ENCODE measurements at regions not wholly inside any gene's neighbourhood (a gene's known extent, or its start where the extent isn't known, plus 50 kb on each side); places are given as distances from the start of the nearest gene placed in this dataset.

DNA sequence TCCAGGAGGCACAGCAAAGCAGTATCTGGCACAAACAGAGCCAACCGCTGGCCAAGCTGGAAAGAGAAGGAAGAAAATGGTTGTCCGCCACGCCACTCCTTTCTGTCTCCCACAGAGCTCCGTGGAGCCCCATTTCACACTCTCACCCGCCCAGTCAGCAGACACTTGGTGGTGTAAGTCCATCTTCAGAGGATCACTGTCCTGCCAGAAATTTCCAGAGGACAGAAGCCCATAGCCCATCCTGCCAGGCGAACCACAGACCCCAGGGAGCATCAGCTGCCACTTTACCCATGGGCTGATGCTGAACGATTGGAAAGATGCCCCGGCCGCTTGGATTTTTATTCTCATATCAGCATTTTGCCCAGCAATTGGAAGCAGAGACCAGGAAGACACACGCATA is 144.7 kb upstream of the LYZL2 start (continued):
- no peak for TF ChIP-seq ZSCAN31 (CRISPR knock-in tag; IDR thresholded peaks at IDR 0.05; ENCODE audit: low read depth)
- no peak for TF ChIP-seq ZNF557 (CRISPR knock-in tag; IDR thresholded peaks at IDR 0.05)
- no peak for TF ChIP-seq TSC22D2 (CRISPR knock-in tag; IDR thresholded peaks at IDR 0.05; ENCODE audit: borderline replicate concordance)
- no peak for TF ChIP-seq ZNF496 (CRISPR knock-in tag; IDR thresholded peaks at IDR 0.05; ENCODE audit: insufficient replicate concordance)
- TF ChIP-seq, protein P1, sequence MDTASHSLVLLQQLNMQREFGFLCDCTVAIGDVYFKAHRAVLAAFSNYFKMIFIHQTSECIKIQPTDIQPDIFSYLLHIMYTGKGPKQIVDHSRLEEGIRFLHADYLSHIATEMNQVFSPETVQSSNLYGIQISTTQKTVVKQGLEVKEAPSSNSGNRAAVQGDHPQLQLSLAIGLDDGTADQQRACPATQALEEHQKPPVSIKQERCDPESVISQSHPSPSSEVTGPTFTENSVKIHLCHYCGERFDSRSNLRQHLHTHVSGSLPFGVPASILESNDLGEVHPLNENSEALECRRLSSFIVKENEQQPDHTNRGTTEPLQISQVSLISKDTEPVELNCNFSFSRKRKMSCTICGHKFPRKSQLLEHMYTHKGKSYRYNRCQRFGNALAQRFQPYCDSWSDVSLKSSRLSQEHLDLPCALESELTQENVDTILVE (CRISPR knock-in tag; IDR thresholded peaks at IDR 0.05): no peak
- no peak for TF ChIP-seq ZNF234 (CRISPR knock-in tag; conservative IDR thresholded peaks at IDR 0.05)
- no peak for TF ChIP-seq TAF15 (IDR thresholded peaks at IDR 0.05; ENCODE audit: low read depth, low read length, poor library complexity, severe bottlenecking)
- no peak for TF ChIP-seq ZNF775 (CRISPR knock-in tag; IDR thresholded peaks at IDR 0.05; ENCODE audit: borderline replicate concordance)

DNA sequence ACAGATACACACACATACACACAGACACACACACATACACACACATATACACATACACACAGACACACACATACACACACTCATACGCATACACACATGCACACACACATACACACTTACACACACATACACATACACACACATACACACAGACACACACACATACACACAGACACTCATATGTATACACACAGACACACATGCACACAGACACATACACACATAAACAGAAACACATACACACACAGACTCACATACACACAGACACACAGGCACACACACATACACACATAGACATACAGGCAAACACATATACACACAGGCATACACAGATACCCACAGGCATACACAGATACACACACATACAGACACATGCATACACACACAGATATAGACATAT is 143.9 kb upstream of the LYZL2 start:
- Histone ChIP-seq H3K27ac (ENCODE audit: extremely low read length, insufficient read depth, low read length) (no peak overlapping the region), H3K4me3 (replicated peaks in 1 of 3; ENCODE audit: insufficient read depth in 1 of 3, low read depth in 2 of 3, low read length in 3 of 3) (no peak overlapping the region), H3K79me2 (ENCODE audit: insufficient read depth, low read length) (no peaks in the 10 kb centered on the region), H3K4me1 (ENCODE audit: insufficient read depth, low read length) (no peaks in the 10 kb centered on the region), H3K27me3 (ENCODE audit: control insufficient read depth in 1 of 2, insufficient read depth in 2 of 2, low read length in 2 of 2) (peaks cover 2 to 15% of the 10 kb centered on the region in 2 experiments; a peak in 4 of 5 replicates), H3K9me3 (ENCODE audit: low read length) (peaks cover 21% of the 10 kb centered on the region), H2AFZ (ENCODE audit: low read length) (no peak overlapping the region), H4K20me1 (ENCODE audit: insufficient read depth, low read length) (no peaks in the 10 kb centered on the region), H3K36me3 (replicated peaks in 1 of 2; ENCODE audit: control insufficient read depth in 1 of 2, insufficient read depth in 2 of 2, low read length in 2 of 2) (no peaks in the 10 kb centered on the region), H3K4me2 (ENCODE audit: low read depth, low read length) (no peak overlapping the region), H3K9ac (ENCODE audit: insufficient read depth, low read depth, low read length) (no peak overlapping the region)
- DNase-seq (ENCODE audit: low spot score) (no peak), FAIRE-seq (no peak), ATAC-seq (no peak)
- intact Hi-C loops (cut with micrococcal nuclease; ENCODE audit: unreplicated experiment) (no loop called here), in situ Hi-C loops (cut with HindIII; ENCODE audit: extremely low pct_ligation_motif_present, low pct_unique_long_range_greater_than_20kb) (no loop called here)
- ChIA-PET POLR2A (no interaction called here), CTCF (ENCODE audit: low intra/inter-chr PET ratio, low total read pairs) (no interaction called here)
- no TSS peak for BruUV-seq (replicated peaks)
- 91% methylated on average over 1 of the region's 1 CpG for WGBS (ENCODE audit: low lambda C conversion rate)
- TF ChIP-seq ZNF282 (IDR thresholded peaks at IDR 0.05; ENCODE audit: partially characterized antibody) (peak; percentile 73), CBFB (CRISPR knock-in tag; IDR thresholded peaks at IDR 0.05) (no peak), HES4 (CRISPR knock-in tag; IDR thresholded peaks at IDR 0.05; ENCODE audit: borderline replicate concordance) (no peak), KLF6 (CRISPR knock-in tag; IDR thresholded peaks at IDR 0.05) (no peak), FOXK2 (IDR thresholded peaks at IDR 0.05) (no peak), NBN (conservative IDR thresholded peaks at IDR 0.05) (0 out of 2 replicates have a peak, but pooled peaks have one; percentile 6), ZNF703 (CRISPR knock-in tag; IDR thresholded peaks at IDR 0.05; ENCODE audit: borderline replicate concordance) (no peak), ATM (IDR thresholded peaks at IDR 0.05; ENCODE audit: borderline replicate concordance) (peak; percentile 25; the same call in 1 of the 2 replicates), FOXP1 (IDR thresholded peaks at IDR 0.05) (0 out of 2 replicates have a peak, but pooled peaks have one; percentile 6), FOXP1 (CRISPR knock-in tag; IDR thresholded peaks at IDR 0.05) (no peak)
- TF ChIP-seq, protein P2, sequence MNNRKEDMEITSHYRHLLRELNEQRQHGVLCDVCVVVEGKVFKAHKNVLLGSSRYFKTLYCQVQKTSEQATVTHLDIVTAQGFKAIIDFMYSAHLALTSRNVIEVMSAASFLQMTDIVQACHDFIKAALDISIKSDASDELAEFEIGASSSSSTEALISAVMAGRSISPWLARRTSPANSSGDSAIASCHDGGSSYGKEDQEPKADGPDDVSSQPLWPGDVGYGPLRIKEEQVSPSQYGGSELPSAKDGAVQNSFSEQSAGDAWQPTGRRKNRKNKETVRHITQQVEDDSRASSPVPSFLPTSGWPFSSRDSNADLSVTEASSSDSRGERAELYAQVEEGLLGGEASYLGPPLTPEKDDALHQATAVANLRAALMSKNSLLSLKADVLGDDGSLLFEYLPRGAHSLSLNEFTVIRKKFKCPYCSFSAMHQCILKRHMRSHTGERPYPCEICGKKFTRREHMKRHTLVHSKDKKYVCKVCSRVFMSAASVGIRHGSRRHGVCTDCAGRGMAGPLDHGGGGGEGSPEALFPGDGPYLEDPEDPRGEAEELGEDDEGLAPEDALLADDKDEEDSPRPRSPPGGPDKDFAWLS (CRISPR knock-in tag; IDR thresholded peaks at IDR 0.05; ENCODE audit: borderline replicate concordance): no peak
- TF ChIP-seq, protein P3, sequence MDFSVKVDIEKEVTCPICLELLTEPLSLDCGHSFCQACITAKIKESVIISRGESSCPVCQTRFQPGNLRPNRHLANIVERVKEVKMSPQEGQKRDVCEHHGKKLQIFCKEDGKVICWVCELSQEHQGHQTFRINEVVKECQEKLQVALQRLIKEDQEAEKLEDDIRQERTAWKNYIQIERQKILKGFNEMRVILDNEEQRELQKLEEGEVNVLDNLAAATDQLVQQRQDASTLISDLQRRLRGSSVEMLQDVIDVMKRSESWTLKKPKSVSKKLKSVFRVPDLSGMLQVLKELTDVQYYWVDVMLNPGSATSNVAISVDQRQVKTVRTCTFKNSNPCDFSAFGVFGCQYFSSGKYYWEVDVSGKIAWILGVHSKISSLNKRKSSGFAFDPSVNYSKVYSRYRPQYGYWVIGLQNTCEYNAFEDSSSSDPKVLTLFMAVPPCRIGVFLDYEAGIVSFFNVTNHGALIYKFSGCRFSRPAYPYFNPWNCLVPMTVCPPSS (IDR thresholded peaks at IDR 0.05): 0 out of 2 replicates have a peak, but pooled peaks have one; percentile 74

All from HepG2 (cell line).